A549 (cell line): ENCODE measurements at regions not wholly inside any gene's neighbourhood (a gene's known extent, or its start where the extent isn't known, plus 50 kb on each side); places are given as distances from the start of the nearest gene placed in this dataset.
"Not testable (repeated sequence)": the region's sequence is repeated elsewhere in the genome, so short reads cannot be mapped to it uniquely, and the experiment has no call there.

Source experiments
- ATAC-seq, 2 experiments: fragments of 200-7000 bp in 1 of 2; fragments of >200 bp in 1 of 2; cut with Nextera tagmentation in 1 of 2; cut with Tn5 transposase in 1 of 2; 3 replicates each; pipeline versions ENCODE4 v1.8.0 to v1.9.1; 2018 to 2020; ENCODE audit warnings: mild to moderate bottlenecking in 1 of 2, moderate library complexity in 1 of 2
- CTCF ChIA-PET: fragments of 300-600 bp; sonication (Branson Sonifier 250); formaldehyde crosslinking; extraction: SDS; loops from one replicate; lab custom pipeline; 2021; ENCODE audit warnings: antibody characterized with exemption, inconsistent platforms; lab: Yijun Ruan, JAX
- POLR2A ChIA-PET: fragments of 350-600 bp; formaldehyde crosslinking; extraction: SDS; loops from one replicate; lab custom pipeline; 2021; ENCODE audit warnings: antibody characterized with exemption, inconsistent platforms; lab: Yijun Ruan, JAX
- DNase-seq, 2 experiments: peaks; one replicate each; pipeline versions ENCODE4 v3.0.0 to v3.0.0-alpha.2; 2011 to 2016; ENCODE audit warnings: low read depth in 1 of 2, low spot score in 1 of 2
- FAIRE-seq: peaks from 2 replicates; lab custom pipeline; 2011; peaks lifted over from hg19 to GRCh38; lab: Jason Lieb, UNC
- H3K27ac ChIP-seq, 2 experiments: fragments of >200 bp; sonication (Bioruptor Twin); formaldehyde crosslinking; 3 replicates each; pipeline ENCODE4 v1.5.1; 2016 to 2017
- H3K4me1 ChIP-seq: fragments of >200 bp; sonication (Bioruptor Twin); formaldehyde crosslinking; 3 replicates; pipeline ENCODE4 v1.6.1; 2016
- H3K4me2 ChIP-seq: fragments of >200 bp; sonication (Bioruptor Twin); formaldehyde crosslinking; 3 replicates; pipeline ENCODE4 v1.6.1; 2016
- H3K4me3 ChIP-seq: fragments of >200 bp; sonication (Bioruptor Twin); formaldehyde crosslinking; 3 replicates; pipeline ENCODE4 v1.5.1; 2016
- H3K9me3 ChIP-seq: fragments of >200 bp; sonication (Bioruptor Twin); formaldehyde crosslinking; 3 replicates; pipeline ENCODE4 v1.6.1; 2016
- CHD4 ChIP-seq: fragments of 200-600 bp; sonication (generic); IDR thresholded peaks from 2 replicates; pipeline ENCODE4 v1.6.1; 2016; ENCODE audit warnings: antibody characterized with exemption, mild to moderate bottlenecking, borderline replicate concordance
- EHF ChIP-seq: fragments of 250-450 bp; sonication (Bioruptor Pico); IDR thresholded peaks from 2 replicates; pipeline ENCODE4 v1.5.0; 2020; ENCODE audit warnings: mild to moderate bottlenecking
- FOSB ChIP-seq: fragments of 250-450 bp; sonication (Bioruptor Pico); IDR thresholded peaks from 2 replicates; pipeline ENCODE4 v1.5.0; 2020; ENCODE audit warnings: mild to moderate bottlenecking, moderate library complexity
- HOXB5 ChIP-seq: fragments of 250-450 bp; sonication (Bioruptor Pico); IDR thresholded peaks from 2 replicates; pipeline ENCODE4 v1.5.0; 2020; ENCODE audit warnings: mild to moderate bottlenecking, moderate library complexity
- MAZ ChIP-seq: fragments of 150-350 bp; IDR thresholded peaks from 2 replicates; pipeline ENCODE4 v1.6.1; 2014; ENCODE audit warnings: antibody characterized with exemption, low read depth, low read length, borderline replicate concordance
- NFE2L2 ChIP-seq: fragments of 150-350 bp; conservative IDR thresholded peaks from 2 replicates; pipeline ENCODE4 v1.6.1; 2014; ENCODE audit warnings: low read length
- POLR2AphosphoS2 ChIP-seq: conservative IDR thresholded peaks from 2 replicates; pipeline ENCODE4 v1.6.1; 2012; ENCODE audit warnings: low read length, improper control_type of control experiment, inconsistent platforms
- RARB ChIP-seq: fragments of 250-450 bp; sonication (Bioruptor Pico); IDR thresholded peaks from 2 replicates; pipeline ENCODE4 v1.8.0; 2021; ENCODE audit warnings: mild to moderate bottlenecking, moderate library complexity
- RCOR1 ChIP-seq: fragments of 150-350 bp; IDR thresholded peaks from 2 replicates; pipeline ENCODE4 v1.6.1; 2014; ENCODE audit warnings: antibody characterized with exemption, low read length, low read depth
- ZNF302 ChIP-seq: fragments of 250-450 bp; sonication (Bioruptor Pico); IDR thresholded peaks from 2 replicates; pipeline ENCODE4 v1.9.0; 2021; ENCODE audit warnings: inconsistent platforms, mild to moderate bottlenecking, moderate library complexity
- WGBS: methylation state at CpG from one replicate; pipeline ENCODE4 v1.1.6; 2017; ENCODE audit errors: missing lambda C conversion rate; 5-methylcytosine and 5-hydroxymethylcytosine counted together
- TF ChIP-seq, protein P1 (sequence below): IDR thresholded peaks from 2 replicates; pipeline ENCODE4 v1.6.1; 2012

DNA sequence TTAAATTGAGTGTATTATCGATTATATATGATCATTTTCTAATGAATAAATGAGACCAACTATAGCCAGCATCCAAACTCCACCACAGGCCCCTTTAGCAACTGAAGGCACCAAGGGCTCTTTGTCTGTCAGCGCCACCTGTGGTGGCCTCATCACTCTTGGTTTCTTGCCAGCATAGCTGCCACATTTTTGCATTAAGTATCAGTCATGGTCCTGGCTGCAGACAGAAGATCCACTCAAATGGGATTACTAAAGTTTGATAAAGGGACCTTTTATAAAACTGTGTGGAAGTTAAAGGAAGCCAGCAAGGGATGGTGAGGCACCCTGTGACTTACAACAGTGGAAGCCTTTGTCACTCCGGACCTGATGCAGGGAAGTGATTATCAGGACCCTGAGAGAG lies 162.9 kb downstream of the C6orf118 start (continued):
- TF ChIP-seq MAZ = no peak
- TF ChIP-seq NFE2L2 = no peak
- TF ChIP-seq POLR2AphosphoS2 = no peak
- TF ChIP-seq RARB (CRISPR knock-in tag) = no peak
- TF ChIP-seq ZNF302 (CRISPR knock-in tag) = no peak
- TF ChIP-seq CHD4 = no peak
- no peak for TF ChIP-seq EHF (CRISPR knock-in tag)
- TF ChIP-seq, all 56 proteins: peak for 0

GRCh38 chr6:165135889-165136288 lies 173.5 kb downstream of the C6orf118 start:
- ChIA-PET POLR2A (no interaction called here), CTCF (no interaction called here)
- ATAC-seq (no peak), FAIRE-seq (no peak), DNase-seq (no peak)
- H3K9me3 ChIP-seq = no peaks in the 10 kb centered on the region
- no peaks in the 10 kb centered on the region for H3K4me1 ChIP-seq
- 9% methylated on average over 2 of the region's 2 CpGs for WGBS
- no peak overlapping the region for H3K4me2 ChIP-seq
- no peak overlapping the region for H3K27ac ChIP-seq
- H3K4me3 ChIP-seq = no peak overlapping the region
- TF ChIP-seq FOSB (CRISPR knock-in tag) = no peak

- H3K9me3 ChIP-seq = no peaks in the 10 kb centered on the region
- ChIA-PET CTCF (no interaction called here), POLR2A (no interaction called here)
- no peak for DNase-seq
- H3K27ac ChIP-seq = no peak overlapping the region
- no peaks in the 10 kb centered on the region for H3K4me1 ChIP-seq
- H3K4me3 ChIP-seq = no peak overlapping the region
- ATAC-seq = no peak
- H3K4me2 ChIP-seq = no peak overlapping the region
- FAIRE-seq = no peak
- WGBS = 12% methylated on average over 4 of the region's 4 CpGs
- no peak for TF ChIP-seq HOXB5 (CRISPR knock-in tag)
Measured at GRCh38 chr6:165129086-165129485, 180.3 kb downstream of the C6orf118 start.

DNA sequence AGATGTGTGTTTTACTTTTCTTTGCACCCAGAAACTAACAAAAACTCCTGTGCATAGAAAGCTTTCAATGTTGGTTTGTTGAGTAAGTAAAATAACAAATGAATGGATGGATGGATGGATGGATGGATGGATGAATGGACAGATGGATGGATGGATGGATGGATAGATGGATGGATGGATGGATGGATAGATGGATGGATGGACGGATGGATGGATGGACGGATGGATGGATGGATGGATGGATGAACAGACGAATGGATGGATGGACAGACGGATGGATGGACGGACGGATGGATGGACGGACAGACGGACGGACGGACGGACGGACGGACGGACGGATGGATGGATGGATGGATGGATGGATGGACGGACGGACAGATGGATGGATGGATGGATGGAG lies 181.7 kb downstream of the C6orf118 start:
- H3K4me1 ChIP-seq, POLR2A ChIA-PET, H3K4me3 ChIP-seq, H3K9me3 ChIP-seq, CTCF ChIA-PET, H3K4me2 ChIP-seq, DNase-seq, FAIRE-seq, H3K27ac ChIP-seq, ATAC-seq: not testable (repeated sequence)
- WGBS = 42% methylated on average over 17 of the region's 17 CpGs

GRCh38 chr6:165124681-165125080 lies 184.7 kb downstream of the C6orf118 start:
- ATAC-seq, CTCF ChIA-PET, FAIRE-seq, H3K4me2 ChIP-seq, H3K9me3 ChIP-seq, DNase-seq, H3K4me3 ChIP-seq, POLR2A ChIA-PET, H3K27ac ChIP-seq, H3K4me1 ChIP-seq: not testable (repeated sequence)
- 6% methylated on average over 2 of the region's 4 CpGs for WGBS

GRCh38 chr6:165119231-165120020 lies 190.0 kb downstream of the C6orf118 start:
- no peak for TF ChIP-seq RCOR1
- TF ChIP-seq, protein P1, sequence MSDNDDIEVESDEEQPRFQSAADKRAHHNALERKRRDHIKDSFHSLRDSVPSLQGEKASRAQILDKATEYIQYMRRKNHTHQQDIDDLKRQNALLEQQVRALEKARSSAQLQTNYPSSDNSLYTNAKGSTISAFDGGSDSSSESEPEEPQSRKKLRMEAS = no peak
- DNase-seq (no peak), ATAC-seq (no peak), FAIRE-seq (no peak)
- ChIA-PET CTCF (no interaction called here), POLR2A (no interaction called here)
- Histone ChIP-seq H3K4me1 (no peaks in the 10 kb centered on the region), H3K27ac (no peak overlapping the region), H3K9me3 (no peaks in the 10 kb centered on the region), H3K4me2 (no peak overlapping the region), H3K4me3 (no peak overlapping the region)
- WGBS = 38% methylated on average over 6 of the region's 6 CpGs
